Choroid plexus epithelial cell (primary cell): ENCODE measurements at regions not wholly inside any gene's neighbourhood (a gene's known extent, or its start where the extent isn't known, plus 50 kb on each side); places are given as distances from the start of the nearest gene placed in this dataset.

ENCODE experiments used
- DNase-seq: peaks from one replicate; pipeline ENCODE4 v3.0.0-alpha.2; 2010; ENCODE audit warnings: low read depth
- H3K4me3 ChIP-seq: 2 replicates; pipeline ENCODE4 v1.5.1; 2011; ENCODE audit warnings: low read depth, mild to moderate bottlenecking, control low read depth, low read length, moderate library complexity
- TF ChIP-seq, protein P1 (sequence below): conservative IDR thresholded peaks from 2 replicates; pipeline ENCODE4 v1.5.1; 2011; ENCODE audit warnings: low read depth, mild to moderate bottlenecking, control low read depth, inconsistent platforms, low read length, moderate library complexity

DNA sequence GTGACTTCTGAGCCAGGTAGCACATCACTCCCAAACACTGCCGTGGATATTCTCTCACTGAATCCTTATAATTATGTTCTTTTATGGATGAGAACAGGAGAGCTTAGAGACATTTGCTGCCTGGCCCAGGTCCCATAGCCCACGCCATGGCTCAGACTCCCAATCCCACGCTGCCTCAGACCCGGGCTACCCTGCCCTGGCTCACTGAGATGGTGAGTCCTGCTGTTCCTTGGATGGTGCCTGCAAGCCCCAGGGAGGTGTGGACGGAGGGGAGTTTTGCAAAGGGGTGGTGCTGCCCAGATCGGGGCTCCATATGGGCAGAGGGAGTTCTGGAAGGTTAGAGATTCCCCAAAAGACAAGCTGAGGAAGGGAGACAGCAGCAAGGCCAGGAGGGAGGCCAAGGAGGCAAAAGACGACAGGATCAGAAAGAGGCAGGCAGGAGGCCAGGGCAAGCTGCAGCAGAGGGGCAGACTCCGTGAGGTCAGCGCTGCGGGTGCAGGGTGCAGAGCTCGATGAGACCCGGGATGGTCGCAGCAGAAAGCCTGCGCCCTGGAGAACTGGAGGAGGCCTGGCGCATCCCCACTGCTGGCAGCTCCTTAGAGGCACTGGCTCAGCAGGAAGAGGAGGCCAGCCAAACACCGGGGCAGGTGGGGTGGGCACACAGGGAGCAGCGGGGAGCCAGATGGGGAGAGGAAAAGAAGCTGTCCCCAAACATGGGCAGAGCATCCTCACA lies 95.7 kb upstream of the ALDH1A3 start:
- no peak overlapping the region for H3K4me3 ChIP-seq
- no peak for DNase-seq
- TF ChIP-seq, protein P1, sequence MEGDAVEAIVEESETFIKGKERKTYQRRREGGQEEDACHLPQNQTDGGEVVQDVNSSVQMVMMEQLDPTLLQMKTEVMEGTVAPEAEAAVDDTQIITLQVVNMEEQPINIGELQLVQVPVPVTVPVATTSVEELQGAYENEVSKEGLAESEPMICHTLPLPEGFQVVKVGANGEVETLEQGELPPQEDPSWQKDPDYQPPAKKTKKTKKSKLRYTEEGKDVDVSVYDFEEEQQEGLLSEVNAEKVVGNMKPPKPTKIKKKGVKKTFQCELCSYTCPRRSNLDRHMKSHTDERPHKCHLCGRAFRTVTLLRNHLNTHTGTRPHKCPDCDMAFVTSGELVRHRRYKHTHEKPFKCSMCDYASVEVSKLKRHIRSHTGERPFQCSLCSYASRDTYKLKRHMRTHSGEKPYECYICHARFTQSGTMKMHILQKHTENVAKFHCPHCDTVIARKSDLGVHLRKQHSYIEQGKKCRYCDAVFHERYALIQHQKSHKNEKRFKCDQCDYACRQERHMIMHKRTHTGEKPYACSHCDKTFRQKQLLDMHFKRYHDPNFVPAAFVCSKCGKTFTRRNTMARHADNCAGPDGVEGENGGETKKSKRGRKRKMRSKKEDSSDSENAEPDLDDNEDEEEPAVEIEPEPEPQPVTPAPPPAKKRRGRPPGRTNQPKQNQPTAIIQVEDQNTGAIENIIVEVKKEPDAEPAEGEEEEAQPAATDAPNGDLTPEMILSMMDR: no peak

DNA sequence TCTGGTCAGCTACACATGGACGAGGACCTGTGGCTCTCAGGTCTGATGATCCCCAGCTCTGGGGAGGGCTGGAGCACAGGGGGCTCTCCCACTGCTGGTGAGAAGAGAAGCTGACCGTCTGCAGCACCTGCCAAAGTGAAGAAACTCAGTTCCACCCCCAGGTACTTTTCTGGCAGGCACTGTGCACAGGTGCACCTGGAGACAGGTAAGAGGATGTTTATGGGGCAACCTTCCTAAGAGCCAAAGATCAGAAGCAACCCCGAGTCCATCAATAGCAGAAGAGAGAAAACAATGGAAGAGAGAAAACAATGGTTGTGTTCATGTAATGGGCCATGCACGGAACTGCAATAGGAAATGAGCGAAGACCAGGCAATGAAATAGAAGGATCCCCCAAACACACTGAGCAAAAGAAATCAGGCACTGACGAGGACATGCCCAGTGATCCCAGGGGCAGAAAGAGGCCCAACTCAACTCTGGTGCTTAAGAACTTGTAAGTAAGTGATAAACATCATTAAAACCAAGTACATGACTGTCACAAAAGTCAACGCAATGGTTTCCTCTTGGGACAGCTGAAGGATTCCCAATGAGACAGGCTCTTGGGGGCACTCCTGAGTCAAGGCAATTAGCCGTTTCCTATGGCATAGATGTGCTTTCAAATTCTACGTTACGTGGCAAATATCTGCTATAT lies 95.0 kb upstream of the ALDH1A3 start:
- no peak overlapping the region for H3K4me3 ChIP-seq
- TF ChIP-seq, protein P1: no peak
- DNase-seq: no peak

DNA sequence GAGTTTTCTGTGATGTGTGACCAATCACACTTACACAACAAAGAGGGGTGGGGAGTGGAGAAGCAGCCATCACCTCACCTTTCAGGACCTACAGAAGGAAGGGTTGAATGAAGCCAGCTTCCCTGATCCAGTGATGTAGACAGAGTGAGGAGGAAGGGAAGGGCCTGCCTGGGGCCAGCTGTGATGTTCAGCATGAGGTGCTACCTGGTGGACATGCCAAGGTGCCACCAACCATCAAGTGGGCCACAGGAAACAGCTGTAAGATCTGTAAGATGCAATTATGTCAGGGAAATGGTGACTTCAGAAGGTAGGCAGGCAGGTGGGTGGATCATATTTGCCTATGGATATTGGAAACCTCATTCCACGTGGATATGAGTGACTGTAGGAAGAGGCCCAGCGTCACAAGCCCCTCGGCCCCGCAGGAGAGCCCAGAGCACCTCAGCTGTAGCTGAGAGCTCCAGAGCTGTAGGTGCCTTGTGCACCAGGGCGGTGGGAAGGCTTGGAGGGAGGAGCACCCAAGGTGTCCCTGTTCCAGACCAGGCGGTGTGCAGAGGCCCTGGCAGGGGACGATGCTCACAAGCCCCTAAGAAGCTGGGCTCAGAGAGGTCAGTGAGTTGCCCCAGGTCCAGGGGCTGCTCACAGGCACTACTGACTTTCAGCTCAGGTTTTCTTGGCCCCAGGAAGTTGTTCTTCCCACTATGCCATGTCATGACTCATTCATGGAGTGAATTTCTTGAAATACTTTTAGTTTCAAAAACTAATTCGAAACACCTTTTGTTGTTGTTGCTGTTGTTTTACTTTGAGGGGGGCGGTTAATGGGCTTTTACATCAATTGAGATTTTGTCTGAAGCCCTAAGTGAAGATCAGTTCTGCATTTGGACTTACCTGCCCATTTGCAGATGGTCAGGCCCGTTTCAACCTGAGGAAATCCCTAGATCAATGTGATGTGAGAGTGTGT lies 94.2 kb upstream of the ALDH1A3 start:
- TF ChIP-seq, protein P1: no peak

DNA sequence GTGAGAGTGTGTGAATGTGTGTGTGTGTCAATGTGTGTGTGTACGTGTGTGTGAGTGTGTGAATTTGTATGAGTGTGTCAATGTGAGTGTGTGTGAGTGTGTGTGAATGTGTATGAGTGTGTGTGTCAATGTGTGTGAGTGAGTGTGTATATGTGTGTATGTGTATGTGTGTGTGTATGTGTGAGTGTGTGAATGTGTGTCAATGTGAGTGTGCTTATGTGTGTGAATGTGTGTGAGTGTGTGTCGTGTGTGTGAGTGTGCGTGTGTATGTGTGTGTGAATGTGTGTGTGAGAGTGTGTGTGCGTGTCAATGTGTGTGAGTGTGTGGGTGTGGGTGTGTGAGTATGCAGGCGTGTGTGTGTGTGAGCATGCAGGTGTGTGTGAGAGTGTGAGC lies 93.5 kb upstream of the ALDH1A3 start:
- no peak overlapping the region for H3K4me3 ChIP-seq
- DNase-seq: no peak
- TF ChIP-seq, protein P1: no peak

More for the DNA sequence above, 94.2 kb upstream of the ALDH1A3 start:
- H3K4me3 ChIP-seq: no peak overlapping the region
- DNase-seq: no peak

DNA sequence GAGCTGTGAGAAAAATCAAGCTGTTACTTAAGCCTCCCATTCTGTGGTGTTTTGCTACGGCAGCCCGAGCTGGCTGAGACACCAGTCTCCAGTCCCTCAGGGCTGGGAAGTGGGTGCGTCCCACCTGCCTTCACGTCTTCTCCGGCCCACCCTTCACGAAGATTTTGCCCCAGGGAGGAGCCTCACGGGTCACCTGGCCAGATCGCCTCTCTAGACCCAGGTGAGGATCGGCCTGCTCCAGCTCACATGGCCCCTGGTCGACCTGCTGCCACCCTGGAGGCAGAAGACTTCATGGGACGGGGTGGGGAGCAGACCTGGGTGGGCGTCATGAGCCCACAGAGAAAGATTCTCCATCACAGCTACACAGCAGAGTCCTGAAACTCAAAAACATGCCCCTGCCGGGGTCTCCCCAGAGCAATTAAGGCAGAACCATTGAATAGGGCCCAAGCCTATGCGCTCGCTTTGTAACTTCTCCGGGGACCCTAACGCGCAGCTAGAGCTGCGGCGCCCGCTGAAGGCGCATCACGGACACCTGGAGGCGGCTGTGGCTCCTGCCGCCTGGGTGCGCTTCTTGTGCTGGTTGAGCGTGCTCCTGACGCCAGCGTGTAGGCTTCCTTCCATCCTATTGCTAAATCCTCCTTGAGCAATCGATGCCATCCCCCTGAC lies 92.6 kb upstream of the ALDH1A3 start:
- no peak for DNase-seq
- TF ChIP-seq, protein P1: no peak
- no peak overlapping the region for H3K4me3 ChIP-seq

DNA sequence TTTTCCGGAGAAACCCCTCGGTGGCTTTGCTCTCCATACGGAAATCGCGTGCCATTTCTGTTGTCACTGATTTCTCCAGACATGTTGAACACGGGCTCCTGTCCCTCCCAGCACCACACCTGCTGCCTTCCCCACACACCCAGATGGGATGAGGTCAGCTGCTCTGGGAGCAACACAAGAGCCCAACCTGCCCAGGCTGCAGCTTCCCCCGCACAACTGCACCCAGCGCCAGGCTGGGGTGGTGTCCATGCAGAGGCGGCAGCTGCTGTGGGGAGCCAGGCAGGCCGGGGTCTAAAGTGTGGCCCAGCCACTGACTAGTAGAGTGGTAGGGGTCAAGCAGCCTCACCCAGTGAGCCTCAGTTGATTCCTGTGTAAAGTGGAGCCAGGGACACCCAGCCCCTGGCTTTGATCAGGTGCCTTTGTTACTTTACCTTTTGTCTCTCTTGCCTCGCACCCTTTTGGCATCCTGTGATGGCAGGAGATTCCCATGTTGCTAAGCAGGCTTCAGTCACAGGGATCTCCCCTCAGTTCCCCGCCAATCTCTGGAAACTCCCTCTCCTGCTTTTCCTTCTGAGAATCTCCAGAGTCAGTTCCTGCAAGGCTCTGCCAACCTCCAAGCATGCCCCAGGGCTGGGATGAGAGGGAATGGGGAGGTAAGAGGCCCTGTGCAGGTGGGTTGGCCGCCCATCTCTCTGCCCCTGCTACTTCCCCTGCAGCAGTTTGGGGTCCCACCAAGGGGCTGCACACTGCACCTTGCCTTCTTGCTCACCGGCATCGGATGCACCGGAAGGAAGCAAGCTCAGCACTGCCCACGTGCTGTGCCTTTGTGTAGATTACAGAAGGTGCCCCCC lies 91.8 kb upstream of the ALDH1A3 start:
- TF ChIP-seq, protein P1: no peak
- no peak overlapping the region for H3K4me3 ChIP-seq

More for the DNA sequence above, 91.8 kb upstream of the ALDH1A3 start:
- DNase-seq: no peak
